MM.1S (cell line): ENCODE measurements at regions not wholly inside any gene's neighbourhood (a gene's known extent, or its start where the extent isn't known, plus 50 kb on each side); places are given as distances from the start of the nearest gene placed in this dataset.

Source experiments
- DNase-seq: peaks from one replicate; pipeline ENCODE4 v3.0.0-alpha.2; 2015
- H2AFZ ChIP-seq: fragments of 300-600 bp; sonication (generic); 2 replicates; pipeline ENCODE4 v1.6.0; 2016; ENCODE audit warnings: antibody characterized with exemption, low read length
- H3F3A ChIP-seq: fragments of 300-600 bp; sonication (generic); 2 replicates; pipeline ENCODE4 v1.6.1; 2016; ENCODE audit warnings: mild to moderate bottlenecking, antibody characterized with exemption, low read length, moderate library complexity, mixed read lengths; ENCODE audit not compliant: insufficient read depth
- H3K27ac ChIP-seq: fragments of 300-600 bp; sonication (generic); 2 replicates; pipeline ENCODE4 v1.5.1; 2016; ENCODE audit warnings: mild to moderate bottlenecking, low read length
- H3K27me3 ChIP-seq: fragments of 300-600 bp; sonication (generic); replicated peaks from 2 replicates; pipeline ENCODE4 v1.6.0; 2016; ENCODE audit warnings: low read length; ENCODE audit not compliant: insufficient read depth
- H3K36me3 ChIP-seq: fragments of 300-600 bp; sonication (generic); replicated peaks from 2 replicates; pipeline ENCODE4 v1.6.1; 2016; ENCODE audit warnings: mild to moderate bottlenecking, low read length, mixed read lengths; ENCODE audit not compliant: insufficient read depth
- H3K4me1 ChIP-seq: fragments of 300-600 bp; sonication (generic); 2 replicates; pipeline ENCODE4 v1.6.1; 2016; ENCODE audit warnings: low read length, mixed read lengths
- H3K4me2 ChIP-seq: fragments of 300-600 bp; sonication (generic); 2 replicates; pipeline ENCODE4 v1.6.0; 2016; ENCODE audit warnings: low read depth, low read length
- H3K4me3 ChIP-seq: fragments of 300-600 bp; sonication (generic); 2 replicates; pipeline ENCODE4 v1.5.1; 2016; ENCODE audit warnings: low read length, mixed read lengths
- H3K79me2 ChIP-seq: fragments of 300-600 bp; sonication (generic); 2 replicates; pipeline ENCODE4 v1.6.1; 2016; ENCODE audit warnings: mixed run types, low read length, mixed read lengths
- H3K9ac ChIP-seq: fragments of 300-600 bp; sonication (generic); 2 replicates; pipeline ENCODE4 v1.6.1; 2016; ENCODE audit warnings: low read length, mixed read lengths
- H3K9me2 ChIP-seq: fragments of 300-600 bp; sonication (generic); replicated peaks from 2 replicates; pipeline ENCODE4 v1.6.1; 2016; ENCODE audit warnings: mild to moderate bottlenecking, low read length, mixed read lengths; ENCODE audit not compliant: insufficient read depth
- H3K9me3 ChIP-seq: fragments of 300-600 bp; sonication (generic); replicated peaks from 2 replicates; pipeline ENCODE4 v1.6.1; 2016; ENCODE audit warnings: mild to moderate bottlenecking, low read length, mixed read lengths; ENCODE audit not compliant: insufficient read depth
- H4K20me1 ChIP-seq: fragments of 300-600 bp; sonication (generic); 2 replicates; pipeline ENCODE4 v1.6.1; 2016; ENCODE audit warnings: mild to moderate bottlenecking, low read length, moderate library complexity, mixed read lengths; ENCODE audit not compliant: insufficient read depth
- CTCF ChIP-seq: fragments of 300-600 bp; sonication (generic); IDR thresholded peaks from 2 replicates; pipeline ENCODE4 v1.5.1; 2016; ENCODE audit warnings: antibody characterized with exemption, low read length, mixed read lengths
- EZH2 ChIP-seq: fragments of 300-600 bp; sonication (generic); optimal IDR thresholded peaks from 2 replicates; pipeline ENCODE3; 2017; ENCODE audit warnings: low read depth, mild to moderate bottlenecking, antibody characterized with exemption, low read length, mixed read lengths
- EZH2phosphoT487 ChIP-seq: fragments of 300-600 bp; sonication (generic); IDR thresholded peaks from 2 replicates; pipeline ENCODE4 v1.6.1; 2018; ENCODE audit warnings: antibody characterized with exemption, low read length

GRCh38 chr3:175957427-175957826 lies 1098.3 kb downstream of the NAALADL2 start:
- Histone ChIP-seq H3K9me3 (no peaks in the 10 kb centered on the region), H2AFZ (peak overlapping the region; percentile 8; the same call in 1 of the 2 replicates), H3K27ac (peak overlapping the region; percentile 14; the same call in 1 of the 2 replicates), H3F3A (no peaks in the 10 kb centered on the region), H3K36me3 (no peaks in the 10 kb centered on the region), H3K4me3 (no peak overlapping the region), H3K4me2 (no peak overlapping the region), H3K9ac (no peak overlapping the region), H3K9me2 (no peaks in the 10 kb centered on the region), H3K4me1 (peaks cover 12% of the 10 kb centered on the region), H3K79me2 (no peaks in the 10 kb centered on the region), H3K27me3 (no peaks in the 10 kb centered on the region), H4K20me1 (no peaks in the 10 kb centered on the region)
- TF ChIP-seq CTCF (no peak), EZH2phosphoT487 (no peak), EZH2 (no peak)
- DNase-seq = peak; percentile 47

- Histone ChIP-seq H4K20me1 (no peaks in the 10 kb centered on the region), H3K36me3 (no peaks in the 10 kb centered on the region), H3F3A (no peaks in the 10 kb centered on the region), H3K9ac (no peak overlapping the region), H3K27me3 (no peaks in the 10 kb centered on the region), H3K4me2 (no peak overlapping the region), H2AFZ (0 out of 2 replicates have a peak overlapping the region, but pooled peaks have one; percentile 0), H3K4me3 (no peak overlapping the region), H3K79me2 (no peaks in the 10 kb centered on the region), H3K4me1 (peaks cover 12% of the 10 kb centered on the region), H3K9me2 (no peaks in the 10 kb centered on the region), H3K27ac (no peak overlapping the region), H3K9me3 (no peaks in the 10 kb centered on the region)
- no peak for DNase-seq
- TF ChIP-seq EZH2 = no peak
- peak; percentile 14; the same call in 1 of the 2 replicates for TF ChIP-seq CTCF
- TF ChIP-seq EZH2phosphoT487 = no peak
Measured at GRCh38 chr3:175956964-175957363, 1097.8 kb downstream of the NAALADL2 start.

- Histone ChIP-seq H3K9me3 (no peaks in the 10 kb centered on the region), H3K4me2 (peak overlapping the region; percentile 42; the same call in 1 of the 2 replicates), H3K27ac (peak overlapping the region; percentile 52), H3K4me1 (peaks cover 26% of the 10 kb centered on the region), H3K4me3 (no peak overlapping the region), H3K9me2 (no peaks in the 10 kb centered on the region), H3K79me2 (no peaks in the 10 kb centered on the region), H4K20me1 (no peaks in the 10 kb centered on the region), H2AFZ (peak overlapping the region; percentile 1), H3K9ac (peak overlapping the region; percentile 0), H3F3A (peaks cover 19% of the 10 kb centered on the region), H3K36me3 (no peaks in the 10 kb centered on the region), H3K27me3 (no peaks in the 10 kb centered on the region)
- TF ChIP-seq CTCF = no peak
- TF ChIP-seq EZH2phosphoT487 = no peak
- TF ChIP-seq EZH2 = no peak
- no peak for DNase-seq
Measured at GRCh38 chr3:175951047-175951694, 1092.0 kb downstream of the NAALADL2 start.
